ENCODE measurements at regions not wholly inside any gene's neighbourhood (a gene's known extent, or its start where the extent isn't known, plus 50 kb on each side); places are given as distances from the start of the nearest gene placed in this dataset.

DNA sequence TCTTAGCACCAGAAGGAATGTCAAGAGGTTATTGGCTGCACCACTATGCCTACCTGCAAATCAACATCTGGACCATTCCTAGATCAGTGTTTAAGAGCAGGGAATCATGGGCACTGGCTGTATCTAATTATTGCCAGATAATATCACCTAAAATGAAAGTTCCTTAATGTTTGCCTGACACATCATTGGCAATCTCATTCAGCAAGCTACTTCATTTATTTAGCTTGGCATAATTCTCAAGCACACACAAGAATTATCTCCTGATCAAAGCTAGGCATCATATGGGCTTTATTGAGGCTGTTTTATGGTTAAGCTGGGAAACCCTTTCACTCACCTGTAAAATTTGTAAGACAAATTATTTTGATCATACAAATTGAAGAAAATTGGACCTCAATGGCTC is 581.7 kb downstream of the INHBA start:
- Histone ChIP-seq H3K9me3 (ENCODE audit: control insufficient read depth in 4 of 4, low read length in 3 of 4) (no peaks in the 10 kb centered on the region), H3K9ac (ENCODE audit: low read depth in 1 of 2, low read length in 2 of 2) (no peak overlapping the region), H3K36me3 (ENCODE audit: control insufficient read depth in 4 of 4, insufficient read depth in 3 of 4, low read depth in 1 of 4, low read length in 3 of 4) (no peaks in the 10 kb centered on the region), H3K4me3 (ENCODE audit: low read depth in 1 of 3, low read length in 3 of 3) (no peak overlapping the region), H3K27me3 (ENCODE audit: control insufficient read depth in 4 of 4, insufficient read depth in 4 of 4, low read length in 3 of 4) (no peaks in the 10 kb centered on the region), H3K4me1 (ENCODE audit: control insufficient read depth in 4 of 4, insufficient read depth in 4 of 4, low read length in 3 of 4) (no peaks in the 10 kb centered on the region), H3K27ac (ENCODE audit: low read depth in 1 of 2, low read length in 2 of 2) (no peak overlapping the region)
- no peak for TF ChIP-seq JUND (IDR thresholded peaks at IDR 0.05)
- no peak for TF ChIP-seq RAD21 (IDR thresholded peaks at IDR 0.05)
- no peak for TF ChIP-seq FOXA2 (IDR thresholded peaks at IDR 0.05)
- TF ChIP-seq SP1 (IDR thresholded peaks at IDR 0.05): no peak
- TF ChIP-seq, protein P1, sequence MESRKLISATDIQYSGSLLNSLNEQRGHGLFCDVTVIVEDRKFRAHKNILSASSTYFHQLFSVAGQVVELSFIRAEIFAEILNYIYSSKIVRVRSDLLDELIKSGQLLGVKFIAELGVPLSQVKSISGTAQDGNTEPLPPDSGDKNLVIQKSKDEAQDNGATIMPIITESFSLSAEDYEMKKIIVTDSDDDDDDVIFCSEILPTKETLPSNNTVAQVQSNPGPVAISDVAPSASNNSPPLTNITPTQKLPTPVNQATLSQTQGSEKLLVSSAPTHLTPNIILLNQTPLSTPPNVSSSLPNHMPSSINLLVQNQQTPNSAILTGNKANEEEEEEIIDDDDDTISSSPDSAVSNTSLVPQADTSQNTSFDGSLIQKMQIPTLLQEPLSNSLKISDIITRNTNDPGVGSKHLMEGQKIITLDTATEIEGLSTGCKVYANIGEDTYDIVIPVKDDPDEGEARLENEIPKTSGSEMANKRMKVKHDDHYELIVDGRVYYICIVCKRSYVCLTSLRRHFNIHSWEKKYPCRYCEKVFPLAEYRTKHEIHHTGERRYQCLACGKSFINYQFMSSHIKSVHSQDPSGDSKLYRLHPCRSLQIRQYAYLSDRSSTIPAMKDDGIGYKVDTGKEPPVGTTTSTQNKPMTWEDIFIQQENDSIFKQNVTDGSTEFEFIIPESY (IDR thresholded peaks at IDR 0.05): no peak
- TF ChIP-seq GABPA (IDR thresholded peaks at IDR 0.05 in 1 of 2, conservative IDR thresholded peaks at IDR 0.05 in 1 of 2): no peak
- no peak for TF ChIP-seq RXRA (IDR thresholded peaks at IDR 0.05)
- no peak for TF ChIP-seq YY1 (IDR thresholded peaks at IDR 0.05)
- TF ChIP-seq, protein P2, sequence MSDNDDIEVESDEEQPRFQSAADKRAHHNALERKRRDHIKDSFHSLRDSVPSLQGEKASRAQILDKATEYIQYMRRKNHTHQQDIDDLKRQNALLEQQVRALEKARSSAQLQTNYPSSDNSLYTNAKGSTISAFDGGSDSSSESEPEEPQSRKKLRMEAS (IDR thresholded peaks at IDR 0.05): no peak
- no peak for TF ChIP-seq HNF4G (IDR thresholded peaks at IDR 0.05)
- TF ChIP-seq, protein P3, sequence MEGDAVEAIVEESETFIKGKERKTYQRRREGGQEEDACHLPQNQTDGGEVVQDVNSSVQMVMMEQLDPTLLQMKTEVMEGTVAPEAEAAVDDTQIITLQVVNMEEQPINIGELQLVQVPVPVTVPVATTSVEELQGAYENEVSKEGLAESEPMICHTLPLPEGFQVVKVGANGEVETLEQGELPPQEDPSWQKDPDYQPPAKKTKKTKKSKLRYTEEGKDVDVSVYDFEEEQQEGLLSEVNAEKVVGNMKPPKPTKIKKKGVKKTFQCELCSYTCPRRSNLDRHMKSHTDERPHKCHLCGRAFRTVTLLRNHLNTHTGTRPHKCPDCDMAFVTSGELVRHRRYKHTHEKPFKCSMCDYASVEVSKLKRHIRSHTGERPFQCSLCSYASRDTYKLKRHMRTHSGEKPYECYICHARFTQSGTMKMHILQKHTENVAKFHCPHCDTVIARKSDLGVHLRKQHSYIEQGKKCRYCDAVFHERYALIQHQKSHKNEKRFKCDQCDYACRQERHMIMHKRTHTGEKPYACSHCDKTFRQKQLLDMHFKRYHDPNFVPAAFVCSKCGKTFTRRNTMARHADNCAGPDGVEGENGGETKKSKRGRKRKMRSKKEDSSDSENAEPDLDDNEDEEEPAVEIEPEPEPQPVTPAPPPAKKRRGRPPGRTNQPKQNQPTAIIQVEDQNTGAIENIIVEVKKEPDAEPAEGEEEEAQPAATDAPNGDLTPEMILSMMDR (IDR thresholded peaks at IDR 0.05; ENCODE audit: low read depth, low read length, missing input control): no peak
- TF ChIP-seq TAF1 (conservative IDR thresholded peaks at IDR 0.05): no peak
- TF ChIP-seq HNF4A (conservative IDR thresholded peaks at IDR 0.05): no peak
- TF ChIP-seq, protein P4, sequence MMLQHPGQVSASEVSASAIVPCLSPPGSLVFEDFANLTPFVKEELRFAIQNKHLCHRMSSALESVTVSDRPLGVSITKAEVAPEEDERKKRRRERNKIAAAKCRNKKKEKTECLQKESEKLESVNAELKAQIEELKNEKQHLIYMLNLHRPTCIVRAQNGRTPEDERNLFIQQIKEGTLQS (IDR thresholded peaks at IDR 0.05): no peak
- TF ChIP-seq NR2F2 (IDR thresholded peaks at IDR 0.05): no peak
- TF ChIP-seq, protein P5, sequence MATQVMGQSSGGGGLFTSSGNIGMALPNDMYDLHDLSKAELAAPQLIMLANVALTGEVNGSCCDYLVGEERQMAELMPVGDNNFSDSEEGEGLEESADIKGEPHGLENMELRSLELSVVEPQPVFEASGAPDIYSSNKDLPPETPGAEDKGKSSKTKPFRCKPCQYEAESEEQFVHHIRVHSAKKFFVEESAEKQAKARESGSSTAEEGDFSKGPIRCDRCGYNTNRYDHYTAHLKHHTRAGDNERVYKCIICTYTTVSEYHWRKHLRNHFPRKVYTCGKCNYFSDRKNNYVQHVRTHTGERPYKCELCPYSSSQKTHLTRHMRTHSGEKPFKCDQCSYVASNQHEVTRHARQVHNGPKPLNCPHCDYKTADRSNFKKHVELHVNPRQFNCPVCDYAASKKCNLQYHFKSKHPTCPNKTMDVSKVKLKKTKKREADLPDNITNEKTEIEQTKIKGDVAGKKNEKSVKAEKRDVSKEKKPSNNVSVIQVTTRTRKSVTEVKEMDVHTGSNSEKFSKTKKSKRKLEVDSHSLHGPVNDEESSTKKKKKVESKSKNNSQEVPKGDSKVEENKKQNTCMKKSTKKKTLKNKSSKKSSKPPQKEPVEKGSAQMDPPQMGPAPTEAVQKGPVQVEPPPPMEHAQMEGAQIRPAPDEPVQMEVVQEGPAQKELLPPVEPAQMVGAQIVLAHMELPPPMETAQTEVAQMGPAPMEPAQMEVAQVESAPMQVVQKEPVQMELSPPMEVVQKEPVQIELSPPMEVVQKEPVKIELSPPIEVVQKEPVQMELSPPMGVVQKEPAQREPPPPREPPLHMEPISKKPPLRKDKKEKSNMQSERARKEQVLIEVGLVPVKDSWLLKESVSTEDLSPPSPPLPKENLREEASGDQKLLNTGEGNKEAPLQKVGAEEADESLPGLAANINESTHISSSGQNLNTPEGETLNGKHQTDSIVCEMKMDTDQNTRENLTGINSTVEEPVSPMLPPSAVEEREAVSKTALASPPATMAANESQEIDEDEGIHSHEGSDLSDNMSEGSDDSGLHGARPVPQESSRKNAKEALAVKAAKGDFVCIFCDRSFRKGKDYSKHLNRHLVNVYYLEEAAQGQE (IDR thresholded peaks at IDR 0.05): no peak
- TF ChIP-seq FOXA1 (IDR thresholded peaks at IDR 0.05): no peak
- TF ChIP-seq EGR1 (IDR thresholded peaks at IDR 0.05; ENCODE audit: low read depth in 2 of 2): no peak
- DNase-seq (ENCODE audit: low spot score): no peak

All from liver (tissue), 7 donors.